GM18505 (cell line): ENCODE measurements at regions not wholly inside any gene's neighbourhood (a gene's known extent, or its start where the extent isn't known, plus 50 kb on each side); places are given as distances from the start of the nearest gene placed in this dataset.

ENCODE experiments used
- ATAC-seq: cut with Tn5 transposase; IDR thresholded peaks from one replicate; pipeline ENCODE4 v1.9.1; 2021; ENCODE audit not compliant: unreplicated experiment
- POLR2A ChIP-seq: IDR thresholded peaks from 4 replicates; pipeline ENCODE4 v1.6.1; 2011; ENCODE audit warnings: borderline replicate concordance; ENCODE audit not compliant: insufficient read depth, insufficient read length; ENCODE audit errors: extremely low read depth

DNA sequence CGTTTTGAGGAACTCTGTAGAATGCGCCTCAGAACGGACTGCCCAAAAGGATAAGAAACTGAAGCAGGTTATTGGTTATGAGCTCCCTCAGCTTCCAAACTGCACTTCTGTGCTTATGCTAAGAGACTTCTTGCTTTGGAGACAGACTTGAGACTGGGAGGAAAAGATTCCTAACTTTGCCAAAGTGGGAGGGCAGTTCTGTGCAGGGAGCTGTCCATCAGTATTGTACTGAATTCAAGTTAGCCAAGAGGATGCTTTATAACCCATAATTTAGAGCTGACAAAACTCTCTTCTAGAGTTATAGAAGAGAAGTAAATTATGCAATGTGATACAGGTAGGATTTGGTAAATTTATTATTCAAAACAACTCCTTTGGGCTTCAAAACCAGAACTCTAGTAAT is 519.8 kb upstream of the GBE1 start:
- no peak for TF ChIP-seq POLR2A
- ATAC-seq: no peak

DNA sequence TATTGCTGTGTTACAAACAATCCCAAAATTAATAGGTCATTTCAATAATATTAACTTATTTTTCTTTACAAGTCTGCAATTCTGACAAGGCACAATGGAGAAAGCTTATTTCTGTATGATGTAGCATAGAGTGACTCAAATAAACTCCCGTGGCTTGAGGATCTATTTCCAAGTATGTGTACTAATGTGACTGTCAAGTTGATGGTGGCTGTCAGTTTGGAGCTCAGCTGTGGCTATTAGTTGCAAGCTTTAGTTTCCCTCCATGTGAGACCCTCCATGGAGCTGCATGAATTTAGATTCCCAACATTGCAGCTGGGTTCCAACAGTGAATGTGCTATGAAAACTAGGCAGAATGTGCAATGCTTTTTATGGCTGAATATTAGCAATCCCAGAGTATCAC is 515.5 kb upstream of the GBE1 start:
- no peak for TF ChIP-seq POLR2A
- no peak for ATAC-seq

DNA sequence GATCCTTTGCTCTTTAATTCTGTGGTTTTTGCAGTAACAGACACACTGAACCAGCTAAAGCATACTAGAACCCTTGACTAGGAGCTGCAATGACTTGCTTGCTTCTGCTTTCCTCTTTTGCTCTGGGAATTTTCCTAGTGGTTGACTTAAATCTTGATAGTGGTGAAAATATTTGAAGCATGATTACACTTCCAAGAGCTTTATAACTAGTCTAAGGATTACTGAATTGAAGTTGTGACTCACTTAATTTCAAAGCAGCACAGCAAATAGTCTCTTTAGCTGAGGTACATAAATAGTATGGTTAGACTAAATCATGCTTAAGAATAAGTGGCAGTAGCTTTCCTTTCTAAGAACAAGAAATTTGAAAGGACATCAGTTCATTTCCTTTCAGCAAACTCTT is 513.5 kb upstream of the GBE1 start:
- ATAC-seq: no peak
- TF ChIP-seq POLR2A: no peak

DNA sequence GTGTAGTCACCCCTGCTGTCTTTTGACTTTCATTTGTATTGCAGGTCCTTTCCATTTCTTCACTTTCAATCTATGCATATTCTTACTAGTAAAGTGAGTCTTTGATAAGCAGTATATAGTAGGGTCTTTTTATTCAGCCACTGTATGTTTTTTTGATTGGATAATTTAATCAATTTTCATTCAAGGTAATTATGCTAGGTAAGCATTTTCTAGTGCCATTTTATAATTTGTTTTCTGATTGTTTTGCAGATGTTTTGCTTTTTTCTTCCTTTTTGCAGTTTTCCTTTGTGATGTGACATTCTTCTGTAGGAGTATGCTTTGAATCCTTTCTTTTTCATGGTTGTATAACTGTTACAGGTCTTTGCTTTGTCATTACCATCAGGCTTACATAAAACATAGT is 504.3 kb upstream of the GBE1 start:
- TF ChIP-seq POLR2A: no peak
- ATAC-seq: no peak

DNA sequence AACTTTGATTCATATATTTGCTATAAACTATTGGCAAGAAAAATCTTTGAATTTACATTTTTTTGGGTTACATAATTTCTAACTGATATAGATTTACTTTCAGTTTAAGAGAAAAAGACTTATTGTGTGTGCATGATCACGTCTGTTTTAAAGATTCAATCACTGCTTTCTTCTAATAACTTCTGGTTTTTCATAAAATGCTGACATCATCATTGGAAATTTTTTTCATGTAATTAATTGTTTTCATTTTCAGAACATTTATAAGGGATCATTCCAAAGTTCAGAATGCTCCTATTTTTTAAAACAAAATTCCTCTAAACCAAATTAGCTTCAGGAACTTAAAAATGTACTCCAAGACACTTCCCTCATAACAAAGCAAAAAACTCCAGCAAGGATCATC is 500.7 kb upstream of the GBE1 start:
- TF ChIP-seq POLR2A: no peak
- no peak for ATAC-seq

GRCh38 chr3:82261637-82262036 is 500.2 kb upstream of the GBE1 start:
- no peak for ATAC-seq
- TF ChIP-seq POLR2A: no peak

DNA sequence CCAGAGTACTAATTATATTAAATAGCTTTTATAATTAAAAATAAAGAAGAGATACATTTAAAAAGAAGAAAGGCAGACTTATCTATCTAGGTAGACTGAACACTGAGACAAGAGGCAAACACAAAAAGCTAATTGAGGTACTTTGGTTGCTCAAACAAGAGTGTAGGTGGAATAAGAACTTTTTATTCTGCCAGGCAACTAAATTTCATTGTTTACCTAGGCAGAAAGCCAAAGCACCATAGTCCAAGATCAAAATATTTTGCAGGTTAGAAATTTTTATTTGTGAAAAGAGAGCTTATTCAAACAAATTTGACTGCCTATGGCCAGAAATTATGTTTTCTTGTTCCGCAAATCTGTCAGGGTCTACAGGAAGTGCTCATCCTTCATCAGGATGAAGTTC is 499.6 kb upstream of the GBE1 start:
- ATAC-seq: no peak
- no peak for TF ChIP-seq POLR2A

DNA sequence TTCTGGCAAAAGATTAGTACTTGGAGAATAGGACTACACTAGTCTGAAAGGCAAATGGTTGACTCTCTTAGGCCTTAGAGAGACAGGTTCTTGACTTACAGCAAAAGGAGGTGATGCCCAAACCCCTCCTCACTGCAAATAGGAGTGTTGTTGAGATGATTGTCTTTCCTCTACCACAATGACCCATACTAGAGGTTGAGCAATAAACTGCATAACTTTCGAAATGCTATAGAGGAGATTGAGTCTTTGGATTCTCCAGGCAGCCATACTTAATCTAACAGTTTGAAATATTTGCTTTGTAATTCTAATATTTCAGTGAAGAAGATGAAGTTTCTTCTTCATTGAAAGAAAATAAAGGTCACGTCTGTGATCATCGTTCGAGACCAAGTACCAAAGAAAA is 498.5 kb upstream of the GBE1 start:
- ATAC-seq: no peak
- TF ChIP-seq POLR2A: no peak

DNA sequence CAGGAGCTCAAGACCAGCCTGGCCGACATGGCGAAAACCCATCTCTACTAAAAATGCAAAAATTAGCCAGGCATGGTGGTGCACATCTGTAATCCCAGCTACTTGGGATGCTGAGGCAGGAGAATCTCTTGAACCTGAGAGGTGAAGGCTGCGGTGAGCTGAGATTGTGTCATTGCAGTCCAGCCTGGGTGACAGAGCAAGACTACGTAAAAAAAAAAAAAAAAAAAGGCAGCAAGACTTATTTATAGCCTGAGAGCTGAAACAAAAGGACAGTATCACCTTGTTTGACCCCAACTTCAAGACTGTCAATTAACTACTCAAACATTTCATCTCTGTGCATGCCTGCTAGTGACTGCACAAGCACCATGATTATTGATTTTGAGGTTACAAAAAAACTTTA is 478.9 kb upstream of the GBE1 start:
- no peak for ATAC-seq
- TF ChIP-seq POLR2A: no peak

GRCh38 chr3:82236257-82236656 is 474.8 kb upstream of the GBE1 start:
- ATAC-seq: no peak

GRCh38 chr3:82229397-82229796 is 468.0 kb upstream of the GBE1 start:
- TF ChIP-seq POLR2A: no peak
- peak; percentile 65 for ATAC-seq

More at GRCh38 chr3:82236257-82236656, 474.8 kb upstream of the GBE1 start:
- TF ChIP-seq POLR2A: no peak

- ATAC-seq: no peak
- TF ChIP-seq POLR2A: no peak
Measured at GRCh38 chr3:82224661-82225060, 463.2 kb upstream of the GBE1 start.

- ATAC-seq: no peak
- no peak for TF ChIP-seq POLR2A
Measured at GRCh38 chr3:82222401-82222800, 461.0 kb upstream of the GBE1 start.

DNA sequence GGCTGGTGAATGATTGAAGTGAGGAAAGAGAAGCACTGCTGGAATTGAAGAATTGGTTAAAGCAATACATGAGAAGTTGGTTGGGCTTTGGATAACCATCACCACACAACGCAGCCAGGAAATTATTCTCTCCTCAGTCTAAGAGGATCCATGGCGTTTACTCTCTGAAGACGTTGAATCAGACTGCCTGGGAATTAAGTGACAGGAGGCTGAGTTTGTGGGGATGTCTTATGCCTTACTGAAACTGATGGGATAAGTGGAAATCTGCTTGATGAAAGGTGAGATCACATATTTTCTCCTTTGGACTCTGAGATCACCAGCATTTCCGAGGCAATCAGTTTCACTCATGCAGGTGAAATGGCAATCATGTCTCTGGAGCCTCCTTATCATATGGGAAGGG is 456.1 kb upstream of the GBE1 start:
- TF ChIP-seq POLR2A: no peak
- ATAC-seq: no peak

- no peak for TF ChIP-seq POLR2A
- ATAC-seq: no peak
Measured at GRCh38 chr3:82208002-82208710, 446.7 kb upstream of the GBE1 start.

- ATAC-seq: no peak
- no peak for TF ChIP-seq POLR2A
Measured at GRCh38 chr3:82202269-82202668, 440.8 kb upstream of the GBE1 start.

DNA sequence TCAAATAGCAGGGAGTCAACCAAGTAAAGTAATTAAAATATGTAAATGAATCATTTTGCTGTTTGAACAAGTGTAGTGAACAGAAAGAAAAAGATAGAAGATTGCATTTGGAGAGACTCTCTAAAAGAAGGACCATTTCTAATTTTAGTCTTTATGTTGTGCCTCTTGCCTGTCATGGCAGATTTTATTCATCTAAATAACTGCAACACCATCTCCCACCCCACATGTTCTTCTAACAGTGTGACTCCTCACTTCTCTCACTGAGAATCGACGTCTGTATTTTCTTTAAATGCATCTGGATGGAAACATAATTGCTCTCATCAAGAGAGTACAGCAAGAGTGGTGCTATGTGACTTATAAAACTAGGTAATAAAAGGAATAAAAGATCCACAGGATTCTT is 439.9 kb upstream of the GBE1 start:
- TF ChIP-seq POLR2A: no peak
- ATAC-seq: no peak
